Suprapubic skin (tissue), 4 donors: ENCODE measurements at regions not wholly inside any gene's neighbourhood (a gene's known extent, or its start where the extent isn't known, plus 50 kb on each side); places are given as distances from the start of the nearest gene placed in this dataset.
A peak's percentile ranks its signal among the peaks of the same experiment; 100 is the strongest.

Source experiments
- DNase-seq, 2 donors: peaks; one replicate each; pipeline ENCODE4 v3.0.0-alpha.2; 2019; ENCODE audit warnings: low spot score in 2 of 2
- H3K27ac ChIP-seq: fragments of 200-600 bp; sonication (generic); one replicate; pipeline ENCODE4 v1.5.1; 2019
- H3K27me3 ChIP-seq: fragments of 200-600 bp; sonication (generic); one replicate; pipeline ENCODE4 v1.5.1; 2019
- H3K36me3 ChIP-seq: fragments of 200-600 bp; sonication (generic); one replicate; pipeline ENCODE4 v1.5.1; 2019
- H3K4me1 ChIP-seq: fragments of 200-600 bp; sonication (generic); one replicate; pipeline ENCODE4 v1.5.1; 2019
- H3K4me3 ChIP-seq: fragments of 200-600 bp; sonication (generic); one replicate; pipeline ENCODE4 v1.5.1; 2019; ENCODE audit warnings: mild to moderate bottlenecking
- H3K9me3 ChIP-seq: fragments of 200-600 bp; sonication (generic); one replicate; pipeline ENCODE4 v1.5.1; 2019
- EP300 ChIP-seq: sonication (generic); formaldehyde crosslinking; IDR thresholded peaks from one replicate; pipeline ENCODE4 v1.6.1; 2017; ENCODE audit warnings: antibody characterized with exemption
- POLR2A ChIP-seq, 2 donors: fragments of 450-650 bp; IDR thresholded peaks; one replicate each; pipeline ENCODE4 v1.6.1; 2017; ENCODE audit warnings: antibody characterized with exemption in 2 of 2, mild to moderate bottlenecking in 2 of 2, moderate library complexity in 2 of 2
- POLR2AphosphoS5 ChIP-seq, 3 donors: sonication (generic); formaldehyde crosslinking; IDR thresholded peaks; one replicate each; pipeline ENCODE4 v1.6.1; 2017; ENCODE audit warnings: antibody characterized with exemption in 3 of 3
- WGBS: methylation state at CpG from one replicate; pipeline ENCODE4 v1.1.5; 2018; 5-methylcytosine and 5-hydroxymethylcytosine counted together
- TF ChIP-seq, protein P1 (sequence below), 2 donors: fragments of 200-600 bp in 1 of 2; fragments of 450-650 bp in 1 of 2; sonication (generic) in 1 of 2; IDR thresholded peaks; one replicate each; pipeline ENCODE4 v1.5.1; 2016 to 2019; ENCODE audit warnings: antibody characterized with exemption in 2 of 2, mild to moderate bottlenecking in 1 of 2, moderate library complexity in 1 of 2

DNA sequence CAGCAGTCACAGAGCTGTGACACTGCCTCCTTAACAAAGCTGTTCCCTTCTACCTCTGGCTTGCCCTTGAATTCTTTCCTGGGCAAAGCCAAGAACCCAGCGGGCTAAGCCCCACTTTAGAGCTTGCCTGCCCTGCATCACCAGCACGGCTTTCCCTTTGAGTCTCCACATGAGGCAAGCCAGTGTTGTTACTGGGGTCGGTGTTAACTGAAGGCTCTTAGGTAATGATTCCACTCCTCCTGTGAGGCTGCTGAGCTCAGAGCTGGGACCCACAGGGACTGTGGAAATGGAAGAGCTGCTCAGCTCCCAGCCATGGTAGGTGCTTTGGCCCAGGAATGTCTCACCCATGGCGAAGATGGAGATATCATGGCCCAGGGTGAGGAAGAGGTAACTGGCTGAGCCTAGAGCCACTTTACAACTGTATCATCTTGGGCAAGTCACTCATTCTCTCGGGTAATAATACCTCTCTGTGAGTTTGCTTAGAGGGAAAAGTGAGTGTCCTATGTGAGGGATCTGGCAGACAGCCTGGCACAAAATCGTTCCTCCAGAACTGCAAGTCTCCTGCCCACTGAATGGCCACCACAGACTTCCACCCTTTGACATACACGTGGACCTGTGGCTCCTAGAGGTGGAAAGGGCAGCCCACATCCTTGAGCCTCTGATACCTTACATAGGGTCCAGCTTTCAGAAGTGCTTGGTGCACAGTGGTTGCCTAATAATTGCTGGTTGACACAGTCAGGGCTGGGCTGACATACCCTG, 654.1 kb downstream of the PTPRU start:
- no peak overlapping the region for H3K4me3 ChIP-seq
- H3K27me3 ChIP-seq, result peaks cover 40% of the 10 kb centered on the region
- DNase-seq, result peak in 1 of 2 donors; percentile 38
- H3K27ac ChIP-seq, result no peak overlapping the region
- no peaks in the 10 kb centered on the region for H3K4me1 ChIP-seq
- H3K9me3 ChIP-seq, result no peaks in the 10 kb centered on the region
- TF ChIP-seq POLR2A (IDR thresholded peaks at IDR 0.05) (no peak), POLR2AphosphoS5 (IDR thresholded peaks at IDR 0.05) (no peak), EP300 (no peak)
- TF ChIP-seq, protein P1, sequence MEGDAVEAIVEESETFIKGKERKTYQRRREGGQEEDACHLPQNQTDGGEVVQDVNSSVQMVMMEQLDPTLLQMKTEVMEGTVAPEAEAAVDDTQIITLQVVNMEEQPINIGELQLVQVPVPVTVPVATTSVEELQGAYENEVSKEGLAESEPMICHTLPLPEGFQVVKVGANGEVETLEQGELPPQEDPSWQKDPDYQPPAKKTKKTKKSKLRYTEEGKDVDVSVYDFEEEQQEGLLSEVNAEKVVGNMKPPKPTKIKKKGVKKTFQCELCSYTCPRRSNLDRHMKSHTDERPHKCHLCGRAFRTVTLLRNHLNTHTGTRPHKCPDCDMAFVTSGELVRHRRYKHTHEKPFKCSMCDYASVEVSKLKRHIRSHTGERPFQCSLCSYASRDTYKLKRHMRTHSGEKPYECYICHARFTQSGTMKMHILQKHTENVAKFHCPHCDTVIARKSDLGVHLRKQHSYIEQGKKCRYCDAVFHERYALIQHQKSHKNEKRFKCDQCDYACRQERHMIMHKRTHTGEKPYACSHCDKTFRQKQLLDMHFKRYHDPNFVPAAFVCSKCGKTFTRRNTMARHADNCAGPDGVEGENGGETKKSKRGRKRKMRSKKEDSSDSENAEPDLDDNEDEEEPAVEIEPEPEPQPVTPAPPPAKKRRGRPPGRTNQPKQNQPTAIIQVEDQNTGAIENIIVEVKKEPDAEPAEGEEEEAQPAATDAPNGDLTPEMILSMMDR (IDR thresholded peaks at IDR 0.05), result no peak
- H3K36me3 ChIP-seq, result no peaks in the 10 kb centered on the region
- 78% methylated on average over 7 of the region's 7 CpGs for WGBS

DNA sequence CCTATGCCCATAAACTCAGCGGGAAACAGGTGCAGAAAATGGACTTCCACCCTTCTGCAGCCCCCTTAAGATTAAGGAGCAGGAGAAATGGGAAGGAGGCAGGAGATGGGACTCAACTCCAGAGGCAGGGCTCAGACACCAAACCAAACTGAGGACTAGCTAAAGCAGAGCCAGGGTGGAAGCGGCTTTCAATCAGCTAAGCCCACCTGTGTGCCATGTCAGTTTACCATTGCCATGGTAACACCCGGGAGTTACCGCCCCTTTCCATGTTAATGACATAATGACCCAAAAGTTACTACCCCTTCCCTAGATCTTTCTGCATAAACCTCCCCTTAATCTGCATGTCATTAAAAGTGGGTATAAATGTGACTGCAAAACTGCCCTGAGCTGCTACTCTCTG, 653.5 kb downstream of the PTPRU start:
- peak in 1 of 2 donors; percentile 63 for DNase-seq
- WGBS, result 86% methylated on average over 4 of the region's 4 CpGs
- TF ChIP-seq EP300 (no peak), POLR2AphosphoS5 (IDR thresholded peaks at IDR 0.05) (no peak), POLR2A (IDR thresholded peaks at IDR 0.05) (no peak)
- TF ChIP-seq, protein P1 (IDR thresholded peaks at IDR 0.05), result no peak
- Histone ChIP-seq H3K27ac (no peak overlapping the region), H3K9me3 (no peaks in the 10 kb centered on the region), H3K4me1 (no peaks in the 10 kb centered on the region), H3K27me3 (peaks cover 34% of the 10 kb centered on the region), H3K36me3 (no peaks in the 10 kb centered on the region), H3K4me3 (no peak overlapping the region)

DNA sequence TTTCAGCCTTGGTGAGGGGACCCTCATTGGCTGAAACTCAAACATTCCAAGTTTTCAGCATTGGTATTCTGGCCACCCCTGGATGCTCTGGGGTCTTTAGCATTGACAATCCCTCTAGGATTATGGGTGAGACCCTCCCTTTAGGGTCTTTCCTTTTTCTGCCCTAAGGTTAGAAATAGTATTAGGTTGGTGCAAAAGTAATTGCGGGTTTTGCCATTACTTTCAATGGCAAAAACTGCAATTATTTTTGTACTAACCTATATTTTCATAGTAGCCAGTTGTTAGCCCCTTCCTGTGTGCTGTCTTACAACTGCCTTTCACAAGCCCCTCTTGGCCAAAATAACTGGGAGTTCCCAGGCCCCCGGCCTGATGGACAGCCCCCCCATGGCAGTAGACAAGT, 648.4 kb downstream of the PTPRU start:
- Histone ChIP-seq H3K9me3 (no peaks in the 10 kb centered on the region), H3K36me3 (no peaks in the 10 kb centered on the region), H3K27ac (no peak overlapping the region), H3K27me3 (peaks cover 15% of the 10 kb centered on the region), H3K4me1 (no peaks in the 10 kb centered on the region), H3K4me3 (no peak overlapping the region)
- no peak for TF ChIP-seq POLR2A (IDR thresholded peaks at IDR 0.05)
- TF ChIP-seq, protein P1 (IDR thresholded peaks at IDR 0.05), result no peak
- TF ChIP-seq EP300, result no peak
- no peak for TF ChIP-seq POLR2AphosphoS5 (IDR thresholded peaks at IDR 0.05)
- peak in 1 of 2 donors; percentile 44 for DNase-seq
- WGBS, result 86% methylated on average over 2 of the region's 2 CpGs

DNA sequence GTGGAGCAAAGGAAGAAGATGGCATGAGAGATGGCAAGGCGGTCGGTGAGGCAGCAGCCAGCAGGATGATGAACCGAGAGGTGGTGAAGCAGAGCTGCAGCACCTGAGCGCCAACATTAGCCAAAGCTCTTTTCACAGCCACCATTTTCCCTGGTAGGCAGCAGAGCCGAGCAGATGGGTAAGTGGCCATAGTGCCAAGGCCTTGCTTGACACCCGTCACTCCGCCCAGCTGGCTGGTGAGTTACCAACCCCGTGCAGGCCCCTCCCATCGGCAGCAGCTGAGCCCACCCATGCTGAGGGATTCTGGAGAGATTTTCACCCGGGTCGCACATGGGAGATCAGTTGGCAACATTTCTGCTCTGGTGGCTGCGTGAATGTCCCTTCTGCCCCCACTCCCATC, 647.7 kb downstream of the PTPRU start:
- H3K4me1 ChIP-seq, result no peaks in the 10 kb centered on the region
- peak in 1 of 2 donors; percentile 54 for DNase-seq

DNA sequence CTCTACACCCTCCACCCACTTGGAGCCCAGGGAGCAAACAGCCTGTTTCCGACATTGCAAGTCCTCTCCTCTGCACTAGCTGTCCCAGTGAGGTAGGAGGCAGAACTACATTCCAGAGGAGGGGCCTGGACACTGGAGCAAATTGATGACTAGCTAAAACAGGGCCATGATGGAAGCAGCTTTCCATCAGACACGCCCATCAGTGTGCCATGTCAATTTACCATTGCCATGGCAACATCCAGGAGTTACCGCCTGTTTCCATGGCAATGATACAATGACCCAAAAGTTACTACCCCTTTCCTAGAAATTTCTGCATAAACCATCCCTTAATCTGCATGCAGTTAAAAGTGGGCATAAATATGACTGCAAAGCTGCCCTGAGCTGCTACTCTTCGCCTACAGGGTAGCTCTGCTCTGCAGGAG, 647.1 kb downstream of the PTPRU start:
- no peaks in the 10 kb centered on the region for H3K9me3 ChIP-seq
- WGBS, result 76% methylated on average over 4 of the region's 4 CpGs
- H3K36me3 ChIP-seq, result no peaks in the 10 kb centered on the region
- peaks cover 18% of the 10 kb centered on the region for H3K27me3 ChIP-seq
- no peak for TF ChIP-seq POLR2AphosphoS5 (IDR thresholded peaks at IDR 0.05)
- TF ChIP-seq, protein P1 (IDR thresholded peaks at IDR 0.05), result no peak
- no peak for TF ChIP-seq EP300
- TF ChIP-seq POLR2A (IDR thresholded peaks at IDR 0.05), result no peak
- no peak overlapping the region for H3K4me3 ChIP-seq
- no peak overlapping the region for H3K27ac ChIP-seq
- DNase-seq, result peak in 1 of 2 donors; percentile 23
- H3K4me1 ChIP-seq, result no peaks in the 10 kb centered on the region

More for the DNA sequence above, 647.7 kb downstream of the PTPRU start:
- H3K36me3 ChIP-seq, result no peaks in the 10 kb centered on the region
- no peak overlapping the region for H3K27ac ChIP-seq
- no peak for TF ChIP-seq EP300
- no peak for TF ChIP-seq POLR2AphosphoS5 (IDR thresholded peaks at IDR 0.05)
- TF ChIP-seq, protein P1 (IDR thresholded peaks at IDR 0.05), result no peak
- TF ChIP-seq POLR2A (IDR thresholded peaks at IDR 0.05), result no peak
- WGBS, result 83% methylated on average over 12 of the region's 12 CpGs
- peaks cover 12% of the 10 kb centered on the region for H3K27me3 ChIP-seq
- no peak overlapping the region for H3K4me3 ChIP-seq
- no peaks in the 10 kb centered on the region for H3K9me3 ChIP-seq
